H4 (cell line): ENCODE measurements at regions not wholly inside any gene's neighbourhood (a gene's known extent, or its start where the extent isn't known, plus 50 kb on each side); places are given as distances from the start of the nearest gene placed in this dataset.

Experiments
- DNase-seq: peaks from one replicate; pipeline ENCODE4 v3.0.0-alpha.2; 2015; ENCODE audit warnings: low spot score

DNA sequence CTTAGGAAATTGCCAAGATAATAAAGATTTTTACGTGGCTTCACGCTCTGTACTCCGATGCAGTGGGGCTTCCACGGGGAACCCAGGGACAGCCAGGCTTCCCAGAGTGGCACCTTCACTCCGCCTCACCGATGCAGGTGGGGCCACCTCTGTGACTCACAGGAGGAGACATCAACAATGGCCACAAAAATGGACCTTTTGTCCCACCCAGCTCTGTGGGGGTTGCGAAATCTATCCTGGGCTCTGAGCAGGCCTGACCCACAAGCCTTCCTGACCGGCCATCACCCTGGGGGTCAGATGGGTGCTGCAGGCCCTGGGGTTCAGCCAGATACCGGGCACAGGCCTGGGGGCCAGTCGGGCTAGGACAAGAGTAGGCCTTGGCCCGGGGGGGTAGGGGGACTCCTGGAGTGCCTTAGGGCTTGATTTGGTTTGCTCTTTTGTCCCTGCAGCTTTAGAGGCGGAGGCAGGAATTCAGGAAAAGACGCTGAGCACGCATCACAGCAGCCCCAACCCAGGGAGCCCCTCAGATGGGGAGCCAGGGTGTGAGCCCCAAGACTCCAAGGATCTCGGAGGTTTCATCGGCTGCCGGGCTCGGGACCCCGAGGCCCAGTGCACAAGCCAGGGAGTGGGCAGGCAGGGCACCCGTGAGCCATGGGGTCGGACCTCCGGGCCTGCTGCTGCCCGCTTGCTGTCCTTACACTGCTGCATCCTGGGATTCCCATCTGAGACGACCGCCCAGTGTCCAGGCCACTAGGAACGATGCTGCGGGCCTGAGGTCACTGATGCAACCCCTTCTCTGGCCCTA is 136.5 kb upstream of the NKX1-1 start:
- DNase-seq, result no peak

DNA sequence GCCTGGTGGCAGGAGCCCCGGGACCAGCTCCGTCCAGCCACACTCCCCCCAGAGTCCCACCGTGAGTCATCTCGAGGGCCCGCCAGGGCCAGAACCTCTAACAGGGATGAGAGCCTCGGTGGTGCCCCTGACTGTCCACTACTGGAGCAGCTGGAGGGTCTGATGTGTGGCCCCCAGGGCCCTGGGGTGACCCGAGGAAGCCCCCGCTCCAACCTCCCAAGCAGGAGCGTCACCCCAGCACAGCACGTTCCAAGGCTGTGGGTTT is 135.9 kb upstream of the NKX1-1 start:
- DNase-seq, result no peak

DNA sequence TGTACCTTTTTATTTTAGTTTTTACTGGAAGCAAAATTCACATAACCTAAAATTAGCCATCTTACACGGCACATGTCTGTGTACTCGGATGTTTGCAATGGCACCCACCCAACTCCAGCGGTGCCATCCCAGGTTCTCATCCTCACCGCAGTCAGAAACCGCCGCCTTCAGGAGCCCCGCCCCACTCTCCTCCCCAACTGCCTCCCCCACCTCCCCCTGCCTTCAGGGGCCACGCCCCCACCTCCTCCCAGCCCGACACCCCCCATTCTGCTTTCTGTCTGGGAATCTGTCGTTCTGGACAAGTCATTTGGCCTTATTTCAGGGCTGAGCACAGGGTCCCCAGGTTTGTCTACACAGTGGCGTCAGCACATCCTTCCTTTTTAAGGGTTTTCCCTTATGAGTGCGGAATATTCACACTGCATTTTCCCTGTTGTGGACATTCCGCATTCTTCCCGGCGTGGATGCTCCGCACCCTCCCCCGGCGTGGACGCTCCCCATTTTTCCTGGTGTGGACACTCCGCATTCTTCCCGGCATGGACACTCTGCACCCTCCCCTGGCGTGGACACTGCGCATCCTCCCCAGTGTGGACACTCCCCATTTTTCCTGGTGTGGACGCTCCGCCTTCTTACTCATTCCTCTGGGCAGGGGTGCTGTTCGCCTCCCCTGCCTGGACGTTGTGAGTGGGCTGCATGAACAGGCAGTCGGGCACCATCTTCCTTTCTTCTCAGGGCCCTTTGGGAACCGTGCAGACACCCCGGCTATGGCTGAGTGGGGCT is 135.4 kb upstream of the NKX1-1 start:
- no peak for DNase-seq

DNA sequence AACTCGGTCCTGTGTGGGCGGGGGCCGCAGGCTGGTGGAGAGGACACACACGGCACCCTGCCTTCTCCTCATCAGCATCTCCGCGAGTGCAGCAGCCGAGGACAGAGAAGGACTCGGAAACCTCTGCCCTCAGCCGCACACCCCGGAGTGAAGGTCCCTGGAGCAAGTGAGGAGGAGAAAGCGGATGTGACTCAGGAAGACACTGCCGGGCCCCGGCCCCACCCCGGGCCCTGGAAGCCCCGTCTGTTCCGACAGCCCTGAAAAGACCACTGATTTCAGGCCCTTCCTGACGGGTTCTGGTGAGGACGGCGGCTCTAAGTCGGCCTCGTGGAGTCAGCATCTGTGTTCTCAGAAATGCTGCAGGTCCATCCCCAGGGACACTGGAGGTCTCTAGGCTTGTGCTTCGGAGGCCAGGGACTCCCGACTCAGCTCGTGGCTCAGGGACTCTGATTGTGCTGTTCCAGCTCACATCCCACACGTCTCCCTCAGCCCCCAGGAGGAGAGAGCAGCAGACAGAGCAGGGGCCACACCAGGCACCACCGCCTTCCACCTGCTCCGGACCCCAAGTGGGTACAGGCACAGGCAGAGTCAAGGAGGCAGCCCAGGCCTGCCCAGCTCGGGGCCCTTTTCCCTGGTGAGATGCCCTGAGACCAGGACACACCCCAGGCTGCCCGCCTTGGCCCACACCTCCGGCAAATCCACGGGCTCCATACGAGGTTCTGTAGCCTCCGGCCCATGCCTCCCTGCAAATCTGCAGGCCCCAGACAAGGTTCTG is 134.5 kb upstream of the NKX1-1 start:
- DNase-seq, result no peak

DNA sequence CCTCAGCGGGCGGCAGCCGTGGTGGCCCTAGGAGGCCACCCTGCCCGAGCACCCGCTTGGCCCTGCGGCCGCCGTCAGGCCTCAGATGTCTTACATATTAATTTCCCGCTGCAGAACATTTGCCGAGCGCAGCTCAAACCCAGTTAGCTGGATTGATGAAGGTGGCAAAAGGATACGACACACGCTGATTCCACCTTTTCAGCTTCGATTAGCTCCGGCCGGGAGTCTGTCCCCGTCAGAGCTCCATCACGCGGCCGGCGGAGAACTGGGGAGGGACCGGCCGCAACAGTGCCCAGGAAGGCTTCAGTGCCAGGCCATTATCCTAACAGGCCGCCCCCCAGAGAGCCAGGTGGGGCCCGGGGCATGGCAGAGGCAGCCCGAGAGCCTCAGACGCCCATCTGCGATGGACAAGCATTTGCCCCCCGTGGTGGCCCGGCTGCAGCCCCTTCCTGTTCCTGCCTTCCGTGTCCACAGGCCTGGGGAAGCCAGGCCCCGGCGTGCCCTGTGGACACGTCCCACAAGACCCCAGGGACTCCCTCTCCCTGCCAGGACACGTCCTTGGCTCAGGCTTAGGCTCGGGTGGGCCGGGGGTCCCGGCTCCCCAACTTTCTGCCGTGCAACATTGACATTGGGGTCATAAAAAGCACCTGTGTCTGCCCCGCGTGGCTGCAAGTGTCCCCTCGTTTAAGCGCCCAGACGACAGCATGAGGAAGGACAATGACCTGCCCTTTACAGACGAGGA is 133.8 kb upstream of the NKX1-1 start:
- DNase-seq, result no peak

DNA sequence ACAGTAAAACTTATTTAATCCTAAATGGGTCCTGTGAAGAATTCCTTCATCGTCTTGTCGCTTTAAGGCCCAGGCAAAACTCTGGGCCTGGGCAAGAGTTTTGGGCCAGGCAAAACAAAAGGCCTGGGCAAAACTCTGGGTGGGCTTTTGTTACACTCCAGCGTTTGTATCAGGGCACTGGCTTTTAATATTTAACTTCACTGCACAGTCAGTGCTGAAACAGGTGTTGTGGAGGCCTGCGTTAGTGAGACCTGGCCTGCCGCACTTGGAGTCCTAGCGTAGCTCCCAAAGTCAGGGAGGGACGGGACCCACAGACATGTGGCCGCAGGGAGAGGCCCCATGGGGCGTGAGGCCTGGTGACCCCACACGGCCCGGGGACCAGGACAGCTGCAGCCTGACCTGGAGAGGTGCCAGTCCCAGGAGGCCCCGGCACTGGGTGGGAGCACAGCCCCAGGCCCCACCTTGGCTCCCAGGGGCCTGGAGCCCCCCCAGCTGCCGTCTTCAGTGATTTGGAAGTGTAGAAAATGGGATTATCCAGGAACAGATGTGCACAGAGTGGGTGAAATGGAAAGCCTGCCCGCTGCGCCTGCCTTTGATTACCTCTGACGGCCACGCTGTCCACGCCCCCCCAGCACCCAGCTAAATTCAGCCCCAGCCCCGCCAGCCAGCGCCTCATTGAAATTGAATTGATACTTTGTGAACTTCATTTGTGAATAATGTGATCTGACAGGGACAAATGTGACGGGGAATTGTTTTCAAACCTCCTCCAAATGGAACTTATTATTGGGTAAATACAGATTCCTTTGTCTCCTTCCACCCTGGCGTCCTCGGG is 132.9 kb upstream of the NKX1-1 start:
- DNase-seq, result no peak

- no peak for DNase-seq
Observed at GRCh38 chr4:1538096-1538410, 131.8 kb upstream of the NKX1-1 start.

DNA sequence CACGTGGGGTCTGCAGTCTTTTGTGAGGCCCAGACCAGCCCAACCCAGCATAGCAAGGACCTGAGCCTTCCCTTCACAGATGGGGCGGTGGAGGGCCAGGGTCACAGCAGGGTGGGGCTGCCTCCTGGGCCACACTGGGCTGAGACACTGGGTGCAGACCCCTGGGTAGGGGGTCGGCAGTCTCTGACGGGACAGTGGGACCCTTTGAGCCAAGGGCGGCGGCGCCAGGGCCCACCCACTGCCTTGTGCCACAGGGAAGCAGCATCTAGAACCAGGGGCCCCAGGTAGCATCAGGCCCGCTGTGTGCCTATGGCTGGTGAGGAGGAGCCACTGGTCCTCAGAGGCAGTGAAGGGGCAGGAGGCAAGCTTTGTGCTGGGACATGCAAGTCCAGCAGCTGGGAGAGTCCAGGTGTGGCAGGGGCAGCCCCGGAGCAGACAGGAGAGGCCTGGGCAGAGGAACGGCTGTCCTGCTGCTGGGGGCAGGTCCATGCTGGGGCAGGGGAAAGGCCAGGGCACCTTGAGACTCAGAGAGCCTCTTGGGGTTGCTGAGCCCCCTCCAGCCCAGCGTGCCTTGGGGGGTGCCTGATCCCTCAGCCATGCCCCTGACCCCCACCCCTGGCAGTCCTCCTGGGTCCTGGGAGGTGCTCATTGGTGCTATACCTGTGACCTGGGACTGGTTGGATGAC is 131.3 kb upstream of the NKX1-1 start:
- no peak for DNase-seq

GRCh38 chr4:1536579-1537409 is 130.6 kb upstream of the NKX1-1 start:
- no peak for DNase-seq

GRCh38 chr4:1535926-1536578 is 129.8 kb upstream of the NKX1-1 start:
- DNase-seq, result no peak

GRCh38 chr4:1534876-1535526 is 128.8 kb upstream of the NKX1-1 start:
- no peak for DNase-seq

- no peak for DNase-seq
Observed at GRCh38 chr4:1534095-1534872, 128.0 kb upstream of the NKX1-1 start.

GRCh38 chr4:1533501-1534064 is 127.3 kb upstream of the NKX1-1 start:
- no peak for DNase-seq

- DNase-seq, result no peak
Observed at GRCh38 chr4:1532549-1533395, 126.5 kb upstream of the NKX1-1 start.

DNA sequence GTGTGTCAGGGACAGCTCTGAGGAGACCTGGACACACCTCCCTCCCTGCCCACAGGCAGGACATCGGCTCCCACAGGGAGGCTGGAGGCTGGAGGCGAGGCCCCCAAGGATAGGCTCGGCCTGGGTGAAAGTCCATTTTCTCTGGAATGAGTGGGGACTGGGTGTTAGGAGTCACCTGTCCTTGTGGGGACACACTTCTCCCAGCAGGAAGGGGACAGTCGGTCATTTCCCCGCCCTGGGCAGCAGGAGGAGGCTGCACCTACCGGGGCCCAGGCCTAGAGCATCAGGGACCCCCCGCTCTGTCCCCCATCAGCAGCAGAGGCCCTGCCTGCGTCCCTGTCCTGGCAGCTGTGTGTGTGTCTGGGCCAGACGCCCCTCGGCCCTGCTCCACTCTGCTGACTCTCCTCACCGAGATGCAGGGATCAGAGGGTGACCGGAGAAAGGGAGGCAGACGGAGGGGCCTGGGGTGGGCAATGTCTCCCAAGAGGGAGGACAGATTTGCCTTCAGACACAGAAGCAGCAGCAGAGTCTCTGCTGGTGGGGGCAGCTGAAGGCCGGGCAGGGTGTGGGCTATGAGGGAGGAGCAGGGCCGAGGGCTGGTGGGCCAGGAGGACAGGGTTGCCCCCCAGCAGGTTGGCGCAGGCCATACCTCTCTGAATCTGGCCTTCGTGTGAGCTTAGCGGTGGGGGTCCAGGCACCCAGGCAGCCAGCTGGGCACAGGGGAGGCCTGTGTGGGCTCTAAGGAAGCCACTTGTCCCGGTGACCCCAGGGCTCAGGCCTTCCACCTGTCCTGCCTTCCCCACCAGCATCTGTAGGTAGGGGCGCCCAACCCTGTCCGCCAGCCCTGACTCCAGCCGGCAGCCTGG is 125.7 kb upstream of the NKX1-1 start:
- no peak for DNase-seq

GRCh38 chr4:1530356-1530755 is 124.1 kb upstream of the NKX1-1 start:
- no peak for DNase-seq
